Gastrocnemius medialis (tissue), 4 donors: ENCODE measurements at regions not wholly inside any gene's neighbourhood (a gene's known extent, or its start where the extent isn't known, plus 50 kb on each side); places are given as distances from the start of the nearest gene placed in this dataset.

Source experiments
- CTCF ChIP-seq, 5 experiments: fragments of 450-650 bp in 3 of 5; fragments of 200-600 bp in 2 of 5; sonication (generic) in 2 of 5; IDR thresholded peaks in 4 of 5; conservative IDR thresholded peaks in 1 of 5; 1 replicate in 4 of 5; 2 replicates in 1 of 5; pipeline ENCODE4 v1.5.1; 2016 to 2019; ENCODE audit warnings: antibody characterized with exemption in 5 of 5, mild to moderate bottlenecking in 3 of 5, moderate library complexity in 3 of 5
- POLR2A ChIP-seq, 2 donors: fragments of 450-650 bp; IDR thresholded peaks; one replicate each; pipeline ENCODE4 v1.6.1; 2017; ENCODE audit warnings: antibody characterized with exemption in 2 of 2, mild to moderate bottlenecking in 2 of 2, moderate library complexity in 2 of 2

- no peak for TF ChIP-seq POLR2A (IDR thresholded peaks at IDR 0.05)
- TF ChIP-seq CTCF (IDR thresholded peaks at IDR 0.05 in 4 of 5, conservative IDR thresholded peaks at IDR 0.05 in 1 of 5) = no peak
Observed at GRCh38 chr3:152192050-152192449, 76.7 kb upstream of the MBNL1 start.
